ENCODE measurements at regions not wholly inside any gene's neighbourhood (a gene's known extent, or its start where the extent isn't known, plus 50 kb on each side); places are given as distances from the start of the nearest gene placed in this dataset.

DNA sequence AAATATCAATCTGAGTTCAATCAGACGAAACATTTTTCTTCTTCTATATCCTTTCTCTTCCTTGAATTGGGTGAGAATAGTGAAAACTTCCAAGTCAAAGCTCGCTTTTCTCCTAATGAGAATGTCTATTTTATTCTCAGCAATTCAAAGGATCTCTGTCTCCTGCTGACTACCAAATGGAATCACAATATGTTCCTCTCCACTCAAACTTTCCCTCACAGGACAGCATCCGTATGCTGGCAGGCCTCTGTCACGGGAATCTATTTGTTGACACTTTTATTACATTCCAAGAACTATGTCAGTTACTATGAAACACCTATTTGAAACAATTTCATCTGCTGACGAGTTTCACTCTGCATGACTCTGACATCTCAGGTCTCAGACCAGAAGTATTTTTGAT, 1196.6 kb downstream of the CDH11 start:
- intact Hi-C loops (cut with micrococcal nuclease; ENCODE audit: unreplicated experiment) (no loop called here), in situ Hi-C loops (cut with MboI) (no loop called here)
- H3K9me3 ChIP-seq (replicated peaks; ENCODE audit: control insufficient read depth, insufficient read depth, low read length), result no peaks in the 10 kb centered on the region
- ChIA-PET SMC1A (ENCODE audit: uncharacterized antibody, unreplicated experiment) (no interaction called here), CTCF (no interaction called here), RAD21 (ENCODE audit: unreplicated experiment) (no interaction called here), POLR2A (no interaction called here)
- ATAC-seq (no peak), FAIRE-seq (no peak), DNase-seq (ENCODE audit: low read depth, low spot score) (no peak)
- BruUV-seq (replicated peaks), result no TSS peak
- 15% methylated on average over 5 of the region's 5 CpGs for WGBS (ENCODE audit: insufficient coverage, insufficient replicate concordance, low lambda C conversion rate, missing lambda C conversion rate)
- H3K79me2 ChIP-seq (ENCODE audit: control insufficient read depth, insufficient read depth, low read length), result no peaks in the 10 kb centered on the region
- no peaks in the 10 kb centered on the region for H3K27me3 ChIP-seq (replicated peaks in 1 of 2; ENCODE audit: control insufficient read depth in 2 of 2, insufficient read depth in 2 of 2, low read length in 1 of 2)
- no peak overlapping the region for H3K4me2 ChIP-seq (ENCODE audit: control insufficient read depth, insufficient read depth)
- H4K20me1 ChIP-seq (ENCODE audit: control insufficient read depth, insufficient read depth), result no peaks in the 10 kb centered on the region
- no peaks in the 10 kb centered on the region for H3K4me1 ChIP-seq (ENCODE audit: control insufficient read depth, insufficient read depth, low read length)
- H2AFZ ChIP-seq (ENCODE audit: control insufficient read depth, low read depth, low read length), result no peak overlapping the region
- no peaks in the 10 kb centered on the region for H3K36me3 ChIP-seq (ENCODE audit: control insufficient read depth in 2 of 2, insufficient read depth in 2 of 2, low read length in 1 of 2)
- H3K4me3 ChIP-seq, result no peak overlapping the region
- no peak overlapping the region for H3K9ac ChIP-seq (ENCODE audit: control insufficient read depth, insufficient read depth, low read length)
- no peak overlapping the region for H3K27ac ChIP-seq (ENCODE audit: control insufficient read depth, insufficient read depth)
- TF ChIP-seq NFYA (IDR thresholded peaks at IDR 0.05; ENCODE audit: borderline replicate concordance, low read depth, low read length), result no peak
- TF ChIP-seq SIX5 (IDR thresholded peaks at IDR 0.05; ENCODE audit: low read depth, low read length, severe bottlenecking), result no peak
- TF ChIP-seq, protein P1, sequence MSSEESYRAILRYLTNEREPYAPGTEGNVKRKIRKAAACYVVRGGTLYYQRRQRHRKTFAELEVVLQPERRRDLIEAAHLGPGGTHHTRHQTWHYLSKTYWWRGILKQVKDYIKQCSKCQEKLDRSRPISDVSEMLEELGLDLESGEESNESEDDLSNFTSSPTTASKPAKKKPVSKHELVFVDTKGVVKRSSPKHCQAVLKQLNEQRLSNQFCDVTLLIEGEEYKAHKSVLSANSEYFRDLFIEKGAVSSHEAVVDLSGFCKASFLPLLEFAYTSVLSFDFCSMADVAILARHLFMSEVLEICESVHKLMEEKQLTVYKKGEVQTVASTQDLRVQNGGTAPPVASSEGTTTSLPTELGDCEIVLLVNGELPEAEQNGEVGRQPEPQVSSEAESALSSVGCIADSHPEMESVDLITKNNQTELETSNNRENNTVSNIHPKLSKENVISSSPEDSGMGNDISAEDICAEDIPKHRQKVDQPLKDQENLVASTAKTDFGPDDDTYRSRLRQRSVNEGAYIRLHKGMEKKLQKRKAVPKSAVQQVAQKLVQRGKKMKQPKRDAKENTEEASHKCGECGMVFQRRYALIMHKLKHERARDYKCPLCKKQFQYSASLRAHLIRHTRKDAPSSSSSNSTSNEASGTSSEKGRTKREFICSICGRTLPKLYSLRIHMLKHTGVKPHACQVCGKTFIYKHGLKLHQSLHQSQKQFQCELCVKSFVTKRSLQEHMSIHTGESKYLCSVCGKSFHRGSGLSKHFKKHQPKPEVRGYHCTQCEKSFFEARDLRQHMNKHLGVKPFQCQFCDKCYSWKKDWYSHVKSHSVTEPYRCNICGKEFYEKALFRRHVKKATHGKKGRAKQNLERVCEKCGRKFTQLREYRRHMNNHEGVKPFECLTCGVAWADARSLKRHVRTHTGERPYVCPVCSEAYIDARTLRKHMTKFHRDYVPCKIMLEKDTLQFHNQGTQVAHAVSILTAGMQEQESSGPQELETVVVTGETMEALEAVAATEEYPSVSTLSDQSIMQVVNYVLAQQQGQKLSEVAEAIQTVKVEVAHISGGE (CRISPR knock-in tag; IDR thresholded peaks at IDR 0.05), result no peak

DNA sequence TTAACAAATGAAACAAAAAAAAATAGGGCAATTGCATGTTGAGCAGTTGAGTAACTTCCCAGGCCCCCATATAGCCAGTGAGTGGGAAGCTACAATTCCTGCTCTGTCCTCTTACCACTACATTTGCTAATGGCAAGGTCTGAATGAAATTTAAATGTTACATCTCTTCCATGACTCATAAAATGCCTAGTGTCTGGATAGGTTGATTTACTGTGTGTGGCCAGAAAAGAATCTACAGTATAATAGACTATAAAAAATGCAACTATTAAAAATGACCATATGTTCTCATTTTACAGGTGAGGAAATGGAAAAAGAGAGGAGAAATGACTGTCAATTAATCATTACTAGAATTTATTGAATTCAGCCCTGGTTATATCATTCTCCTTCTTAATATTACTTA, 1199.3 kb downstream of the CDH11 start:
- H3K27ac ChIP-seq (ENCODE audit: control insufficient read depth, insufficient read depth), result no peak overlapping the region
- FAIRE-seq (no peak), ATAC-seq (no peak), DNase-seq (ENCODE audit: low read depth, low spot score) (no peak)
- no peaks in the 10 kb centered on the region for H4K20me1 ChIP-seq (ENCODE audit: control insufficient read depth, insufficient read depth)
- ChIA-PET POLR2A (no interaction called here), CTCF (no interaction called here), RAD21 (ENCODE audit: unreplicated experiment) (no interaction called here), SMC1A (ENCODE audit: uncharacterized antibody, unreplicated experiment) (no interaction called here)
- no peaks in the 10 kb centered on the region for H3K9me3 ChIP-seq (replicated peaks; ENCODE audit: control insufficient read depth, insufficient read depth, low read length)
- H3K4me1 ChIP-seq (ENCODE audit: control insufficient read depth, insufficient read depth, low read length), result no peaks in the 10 kb centered on the region
- no peak overlapping the region for H3K4me3 ChIP-seq
- in situ Hi-C loops (cut with MboI) (no loop called here), intact Hi-C loops (cut with micrococcal nuclease; ENCODE audit: unreplicated experiment) (no loop called here)
- no peak overlapping the region for H3K9ac ChIP-seq (ENCODE audit: control insufficient read depth, insufficient read depth, low read length)
- H3K4me2 ChIP-seq (ENCODE audit: control insufficient read depth, insufficient read depth), result no peak overlapping the region
- H3K36me3 ChIP-seq (ENCODE audit: control insufficient read depth in 2 of 2, insufficient read depth in 2 of 2, low read length in 1 of 2), result no peaks in the 10 kb centered on the region
- BruUV-seq (replicated peaks), result no TSS peak
- no peak overlapping the region for H2AFZ ChIP-seq (ENCODE audit: control insufficient read depth, low read depth, low read length)
- no peaks in the 10 kb centered on the region for H3K27me3 ChIP-seq (replicated peaks in 1 of 2; ENCODE audit: control insufficient read depth in 2 of 2, insufficient read depth in 2 of 2, low read length in 1 of 2)
- no peaks in the 10 kb centered on the region for H3K79me2 ChIP-seq (ENCODE audit: control insufficient read depth, insufficient read depth, low read length)
- TF ChIP-seq NFXL1 (IDR thresholded peaks at IDR 0.05; ENCODE audit: borderline replicate concordance) (no peak), MTA3 (IDR thresholded peaks at IDR 0.05; ENCODE audit: borderline replicate concordance, low read length) (no peak), BCL11A (IDR thresholded peaks at IDR 0.05; ENCODE audit: low read depth, low read length) (no peak), RFX5 (IDR thresholded peaks at IDR 0.05; ENCODE audit: low read depth, low read length) (no peak), STAT3 (IDR thresholded peaks at IDR 0.05; ENCODE audit: low read depth, low read length) (no peak), EZH2 (IDR thresholded peaks at IDR 0.05; ENCODE audit: borderline replicate concordance, control insufficient read depth, low read depth, low read length) (no peak), NFIC (IDR thresholded peaks at IDR 0.05; ENCODE audit: low read depth, low read length) (no peak)
- TF ChIP-seq, protein P2, sequence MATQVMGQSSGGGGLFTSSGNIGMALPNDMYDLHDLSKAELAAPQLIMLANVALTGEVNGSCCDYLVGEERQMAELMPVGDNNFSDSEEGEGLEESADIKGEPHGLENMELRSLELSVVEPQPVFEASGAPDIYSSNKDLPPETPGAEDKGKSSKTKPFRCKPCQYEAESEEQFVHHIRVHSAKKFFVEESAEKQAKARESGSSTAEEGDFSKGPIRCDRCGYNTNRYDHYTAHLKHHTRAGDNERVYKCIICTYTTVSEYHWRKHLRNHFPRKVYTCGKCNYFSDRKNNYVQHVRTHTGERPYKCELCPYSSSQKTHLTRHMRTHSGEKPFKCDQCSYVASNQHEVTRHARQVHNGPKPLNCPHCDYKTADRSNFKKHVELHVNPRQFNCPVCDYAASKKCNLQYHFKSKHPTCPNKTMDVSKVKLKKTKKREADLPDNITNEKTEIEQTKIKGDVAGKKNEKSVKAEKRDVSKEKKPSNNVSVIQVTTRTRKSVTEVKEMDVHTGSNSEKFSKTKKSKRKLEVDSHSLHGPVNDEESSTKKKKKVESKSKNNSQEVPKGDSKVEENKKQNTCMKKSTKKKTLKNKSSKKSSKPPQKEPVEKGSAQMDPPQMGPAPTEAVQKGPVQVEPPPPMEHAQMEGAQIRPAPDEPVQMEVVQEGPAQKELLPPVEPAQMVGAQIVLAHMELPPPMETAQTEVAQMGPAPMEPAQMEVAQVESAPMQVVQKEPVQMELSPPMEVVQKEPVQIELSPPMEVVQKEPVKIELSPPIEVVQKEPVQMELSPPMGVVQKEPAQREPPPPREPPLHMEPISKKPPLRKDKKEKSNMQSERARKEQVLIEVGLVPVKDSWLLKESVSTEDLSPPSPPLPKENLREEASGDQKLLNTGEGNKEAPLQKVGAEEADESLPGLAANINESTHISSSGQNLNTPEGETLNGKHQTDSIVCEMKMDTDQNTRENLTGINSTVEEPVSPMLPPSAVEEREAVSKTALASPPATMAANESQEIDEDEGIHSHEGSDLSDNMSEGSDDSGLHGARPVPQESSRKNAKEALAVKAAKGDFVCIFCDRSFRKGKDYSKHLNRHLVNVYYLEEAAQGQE (IDR thresholded peaks at IDR 0.05; ENCODE audit: low read depth, low read length), result no peak
- TF ChIP-seq, protein P3, sequence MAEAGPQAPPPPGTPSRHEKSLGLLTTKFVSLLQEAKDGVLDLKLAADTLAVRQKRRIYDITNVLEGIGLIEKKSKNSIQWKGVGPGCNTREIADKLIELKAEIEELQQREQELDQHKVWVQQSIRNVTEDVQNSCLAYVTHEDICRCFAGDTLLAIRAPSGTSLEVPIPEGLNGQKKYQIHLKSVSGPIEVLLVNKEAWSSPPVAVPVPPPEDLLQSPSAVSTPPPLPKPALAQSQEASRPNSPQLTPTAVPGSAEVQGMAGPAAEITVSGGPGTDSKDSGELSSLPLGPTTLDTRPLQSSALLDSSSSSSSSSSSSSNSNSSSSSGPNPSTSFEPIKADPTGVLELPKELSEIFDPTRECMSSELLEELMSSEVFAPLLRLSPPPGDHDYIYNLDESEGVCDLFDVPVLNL (IDR thresholded peaks at IDR 0.05; ENCODE audit: low read depth, low read length), result no peak
